Activated naive CD4-positive, alpha-beta T cell treated with anti-CD3 and anti-CD28 coated beads for 36 hours (primary cell): ENCODE measurements at regions not wholly inside any gene's neighbourhood (a gene's known extent, or its start where the extent isn't known, plus 50 kb on each side); places are given as distances from the start of the nearest gene placed in this dataset.
"Not testable (repeated sequence)": the region's sequence is repeated elsewhere in the genome, so short reads cannot be mapped to it uniquely, and the experiment has no call there.

Source experiments
- CTCF ChIA-PET: fragments of 350-600 bp; sonication (Branson Sonifier 250); formaldehyde crosslinking; loops from one replicate; lab custom pipeline; 2021; ENCODE audit warnings: antibody characterized with exemption; lab: Charles Lee
- DNase-seq: peaks from one replicate; pipeline ENCODE4 v3.0.0-alpha.2; 2020
- H3K27ac Mint-ChIP-seq: one replicate; pipeline ENCODE4 v1.8.0; 2021; ENCODE audit warnings: mild to moderate bottlenecking, mixed read lengths
- H3K27me3 Mint-ChIP-seq: one replicate; pipeline ENCODE4 v1.8.0; 2021; ENCODE audit warnings: low read depth, mixed read lengths
- H3K36me3 Mint-ChIP-seq: one replicate; pipeline ENCODE4 v1.8.0; 2021; ENCODE audit warnings: low read depth, mixed read lengths
- H3K4me1 Mint-ChIP-seq: one replicate; pipeline ENCODE4 v1.8.0; 2021; ENCODE audit warnings: low read depth, mixed read lengths
- H3K4me3 Mint-ChIP-seq: one replicate; pipeline ENCODE4 v1.8.0; 2021; ENCODE audit warnings: mild to moderate bottlenecking, moderate library complexity, mixed read lengths
- H3K9me3 Mint-ChIP-seq: one replicate; pipeline ENCODE4 v1.8.0; 2021; ENCODE audit warnings: mixed read lengths
- intact Hi-C: fragments of 100-400 bp; cut with micrococcal nuclease; formaldehyde crosslinking; loops from one replicate; pipeline ENCODE4 v1.15.1; 2023

DNA sequence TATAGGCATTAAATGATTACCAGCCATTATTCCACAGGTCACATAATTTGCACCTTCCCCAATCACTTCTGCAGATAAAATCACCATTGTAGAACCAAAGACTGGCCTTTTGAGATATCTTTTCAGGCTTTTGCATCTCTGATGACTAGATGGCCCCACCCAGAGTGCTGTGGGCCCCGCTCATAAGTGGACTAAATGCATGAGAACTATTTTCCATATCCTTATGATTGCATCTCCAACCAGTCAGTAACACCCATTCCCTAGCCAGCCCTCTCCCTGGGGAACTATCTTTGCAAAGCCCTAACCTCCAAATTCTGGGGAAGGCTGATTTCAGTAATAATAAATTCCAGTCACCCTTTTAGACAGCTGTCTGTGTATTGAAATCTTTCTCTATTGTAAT is 53.5 kb upstream of the CDH9 start:
- Mint-ChIP-seq H3K4me3 (no peak overlapping the region), H3K4me1 (no peaks in the 10 kb centered on the region), H3K9me3 (peaks cover 6% of the 10 kb centered on the region), H3K36me3 (no peaks in the 10 kb centered on the region), H3K27ac (no peak overlapping the region), H3K27me3 (no peaks in the 10 kb centered on the region)
- CTCF ChIA-PET, result no interaction called here
- intact Hi-C loops, result no loop called here
- no peak for DNase-seq

DNA sequence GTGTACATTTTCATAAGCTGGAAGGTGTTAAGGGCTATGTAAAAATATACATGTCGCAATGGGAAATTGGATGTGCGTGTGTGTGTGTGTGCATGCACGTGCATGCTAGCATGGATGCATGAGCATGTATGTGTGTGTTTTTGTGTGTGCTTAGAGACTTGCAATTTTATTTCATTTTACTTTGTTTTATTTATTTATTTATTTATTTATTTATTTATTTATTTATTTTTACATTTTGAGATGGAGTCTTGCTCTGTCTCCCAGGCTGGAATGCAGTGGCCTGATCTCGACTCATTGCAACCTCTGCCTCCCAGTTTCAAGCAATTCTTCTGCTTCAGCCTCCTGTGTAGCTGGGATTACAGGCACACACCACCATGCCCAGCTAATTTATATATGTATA is 50.4 kb upstream of the CDH9 start:
- CTCF ChIA-PET, H3K9me3 Mint-ChIP-seq, H3K27ac Mint-ChIP-seq, intact Hi-C loops, H3K27me3 Mint-ChIP-seq, DNase-seq, H3K4me3 Mint-ChIP-seq, H3K36me3 Mint-ChIP-seq, H3K4me1 Mint-ChIP-seq: not testable (repeated sequence)
